GM13976 (cell line): ENCODE measurements at regions not wholly inside any gene's neighbourhood (a gene's known extent, or its start where the extent isn't known, plus 50 kb on each side); places are given as distances from the start of the nearest gene placed in this dataset.

ENCODE experiments used
- DNase-seq: peaks from one replicate; pipeline ENCODE4 v3.0.0; 2012; ENCODE audit warnings: low spot score
- CTCF ChIP-seq: IDR thresholded peaks from 2 replicates; pipeline ENCODE4 v1.5.1; 2012; ENCODE audit warnings: borderline replicate concordance, mild to moderate bottlenecking; ENCODE audit not compliant: insufficient read depth; ENCODE audit errors: extremely low read depth, missing control alignments, control extremely low read depth
- in situ Hi-C: fragments of 300-500 bp; cut with MboI; formaldehyde crosslinking; loops from one replicate; pipeline ENCODE4 v1.12.0; 2022; ENCODE audit warnings: low sequenced_read_pairs, mixed read lengths, inconsistent platforms; ENCODE audit not compliant: unreplicated experiment

DNA sequence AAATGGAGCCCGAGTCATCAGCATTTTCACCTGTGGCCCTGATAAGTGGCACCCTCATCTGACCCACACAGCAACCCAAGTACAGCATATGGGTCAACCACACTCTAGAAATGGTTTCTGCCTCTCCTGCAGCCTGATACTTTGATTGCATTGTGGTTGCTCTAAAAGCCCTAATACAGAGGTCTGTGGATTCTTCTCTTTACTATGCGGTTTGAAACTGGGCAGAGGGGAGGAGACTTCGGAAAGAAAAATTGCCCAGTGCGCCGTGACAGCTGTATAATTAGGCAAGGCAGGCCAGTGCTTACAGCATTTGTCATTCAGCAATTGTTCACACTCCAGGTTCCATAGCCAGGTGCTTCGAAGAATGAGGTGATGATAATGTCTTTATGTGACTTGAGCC lies 361.0 kb downstream of the NFIB start:
- DNase-seq, result no peak
- in situ Hi-C loops, result no loop called here
- no peak for TF ChIP-seq CTCF

- no peak for TF ChIP-seq CTCF
- in situ Hi-C loops, result no loop called here
- DNase-seq, result no peak
Observed at GRCh38 chr9:13948037-13948436, 365.9 kb downstream of the NFIB start.

DNA sequence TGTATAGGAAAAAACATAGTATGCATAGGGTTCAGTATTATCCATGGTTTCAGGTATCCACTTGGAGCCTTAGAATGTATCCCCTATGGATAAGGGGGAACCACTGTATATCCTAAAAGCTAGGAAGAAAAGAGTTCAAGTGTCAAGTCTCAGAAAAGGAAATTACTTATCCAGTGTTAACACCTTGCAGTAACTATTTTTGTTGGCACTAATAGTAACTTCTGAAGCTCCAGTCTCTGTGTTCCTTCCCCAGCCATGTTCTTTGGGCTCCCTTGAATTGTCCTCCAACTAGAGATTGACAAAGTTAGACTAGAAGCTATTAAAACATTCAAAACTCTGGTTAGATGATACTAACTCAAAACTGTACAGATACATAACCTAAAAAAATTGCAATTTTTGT lies 370.8 kb downstream of the NFIB start:
- no peak for TF ChIP-seq CTCF
- in situ Hi-C loops, result no loop called here
- no peak for DNase-seq

DNA sequence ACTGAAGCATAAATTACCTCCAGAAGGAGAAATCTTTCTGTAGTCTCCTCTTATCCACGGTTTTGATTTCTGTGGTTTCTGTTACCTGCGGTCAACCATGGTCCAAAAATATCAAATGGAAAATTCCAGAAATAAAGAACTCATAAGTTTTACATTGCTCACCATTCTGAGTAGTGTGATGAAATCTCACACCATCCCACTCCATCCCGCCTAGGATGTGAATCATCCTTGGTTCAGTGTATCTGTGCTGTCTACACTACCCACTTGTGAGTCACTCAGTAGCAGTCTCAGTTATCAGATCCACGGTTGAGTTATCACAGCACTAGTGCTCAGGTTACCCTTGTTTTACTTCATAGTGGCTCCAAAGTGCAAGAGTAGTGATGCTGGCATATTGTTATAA lies 371.2 kb downstream of the NFIB start:
- TF ChIP-seq CTCF, result no peak
- DNase-seq, result no peak
- in situ Hi-C loops, result no loop called here

- in situ Hi-C loops, result no loop called here
- TF ChIP-seq CTCF, result no peak
- DNase-seq, result no peak
Observed at GRCh38 chr9:13942201-13942600, 371.7 kb downstream of the NFIB start.

DNA sequence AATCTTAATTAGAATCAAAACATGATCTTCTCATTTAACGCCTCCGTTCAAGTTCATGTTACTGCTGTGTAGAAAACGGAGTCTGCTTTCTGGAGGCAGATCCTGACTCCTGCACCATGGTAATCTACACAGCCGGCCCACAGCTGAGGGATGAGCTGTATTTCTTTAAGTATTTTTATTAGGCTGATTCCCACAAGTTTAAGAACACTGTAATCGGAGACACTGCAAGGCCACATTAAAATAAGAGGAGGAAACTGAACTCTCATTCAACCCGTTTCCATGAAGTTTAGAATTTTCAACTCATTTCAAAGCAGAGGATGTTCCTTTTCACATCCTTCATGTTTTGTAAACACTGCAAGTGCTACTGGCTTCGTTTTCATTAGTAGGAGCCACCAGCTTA lies 372.2 kb downstream of the NFIB start:
- in situ Hi-C loops, result no loop called here
- TF ChIP-seq CTCF, result no peak
- no peak for DNase-seq
